Cardiac muscle cell (in vitro differentiated cells and primary cell): ENCODE measurements at regions not wholly inside any gene's neighbourhood (a gene's known extent, or its start where the extent isn't known, plus 50 kb on each side); places are given as distances from the start of the nearest gene placed in this dataset.

Experiments used
- DNase-seq, 2 donors: peaks; one replicate each; pipeline versions ENCODE4 v3.0.0 to v3.0.0-alpha.2; 2010 to 2017; ENCODE audit warnings: low read depth in 1 of 2, low spot score in 1 of 2
- H3K27ac ChIP-seq: fragments of 200-600 bp; sonication (generic); 2 replicates; pipeline ENCODE4 v1.5.1; 2016
- H3K27me3 ChIP-seq: fragments of 200-600 bp; sonication (generic); 2 replicates; pipeline ENCODE4 v1.6.0; 2016; ENCODE audit warnings: control low read depth
- H3K36me3 ChIP-seq: fragments of 200-600 bp; sonication (generic); 2 replicates; pipeline ENCODE4 v1.5.1; 2016; ENCODE audit warnings: control low read depth
- H3K4me1 ChIP-seq: fragments of 200-600 bp; sonication (generic); 2 replicates; pipeline ENCODE4 v1.8.1; 2017; ENCODE audit warnings: low read depth, mild to moderate bottlenecking, mixed run types
- H3K4me3 ChIP-seq: fragments of 200-600 bp; sonication (generic); 2 replicates; pipeline ENCODE4 v1.5.1; 2016; ENCODE audit warnings: mild to moderate bottlenecking
- H3K9me3 ChIP-seq: fragments of 200-600 bp; sonication (generic); 2 replicates; pipeline ENCODE4 v1.5.1; 2017; ENCODE audit warnings: low read depth, mild to moderate bottlenecking, control low read depth
- CTCF ChIP-seq: IDR thresholded peaks from 2 replicates; pipeline ENCODE4 v1.5.1; 2012; ENCODE audit warnings: low read depth, mild to moderate bottlenecking, low read length

GRCh38 chr4:71237641-71238040 is 101.2 kb upstream of the SLC4A4 start:
- Histone ChIP-seq H3K4me1 (peaks cover 21% of the 10 kb centered on the region), H3K27ac (no peak overlapping the region), H3K9me3 (no peaks in the 10 kb centered on the region), H3K27me3 (no peaks in the 10 kb centered on the region), H3K4me3 (no peak overlapping the region), H3K36me3 (no peaks in the 10 kb centered on the region)
- TF ChIP-seq CTCF = no peak
- DNase-seq = no peak

GRCh38 chr4:71239365-71239764 is 99.5 kb upstream of the SLC4A4 start:
- H3K27ac ChIP-seq = no peak overlapping the region
- no peaks in the 10 kb centered on the region for H3K27me3 ChIP-seq
- H3K9me3 ChIP-seq = no peaks in the 10 kb centered on the region
- no peaks in the 10 kb centered on the region for H3K36me3 ChIP-seq
- H3K4me1 ChIP-seq = peaks cover 21% of the 10 kb centered on the region
- DNase-seq = no peak
- TF ChIP-seq CTCF = no peak
- H3K4me3 ChIP-seq = no peak overlapping the region

GRCh38 chr4:71240094-71240493 is 98.7 kb upstream of the SLC4A4 start:
- Histone ChIP-seq H3K4me3 (no peak overlapping the region), H3K27ac (no peak overlapping the region), H3K4me1 (peaks cover 21% of the 10 kb centered on the region), H3K9me3 (no peaks in the 10 kb centered on the region), H3K36me3 (no peaks in the 10 kb centered on the region), H3K27me3 (no peaks in the 10 kb centered on the region)
- no peak for DNase-seq
- no peak for TF ChIP-seq CTCF

GRCh38 chr4:71241501-71242288 is 97.1 kb upstream of the SLC4A4 start:
- H3K27me3 ChIP-seq = no peaks in the 10 kb centered on the region
- no peaks in the 10 kb centered on the region for H3K9me3 ChIP-seq
- H3K4me1 ChIP-seq = peaks cover 14% of the 10 kb centered on the region
- H3K4me3 ChIP-seq = no peak overlapping the region
- TF ChIP-seq CTCF = no peak
- H3K27ac ChIP-seq = peak overlapping the region; percentile 85
- no peaks in the 10 kb centered on the region for H3K36me3 ChIP-seq
- peak in 1 of 2 donors; percentile 73 for DNase-seq

- no peak for DNase-seq
- H3K4me3 ChIP-seq = no peak overlapping the region
- H3K27ac ChIP-seq = no peak overlapping the region
- H3K4me1 ChIP-seq = peaks cover 14% of the 10 kb centered on the region
- H3K36me3 ChIP-seq = no peaks in the 10 kb centered on the region
- H3K27me3 ChIP-seq = no peaks in the 10 kb centered on the region
- TF ChIP-seq CTCF = no peak
- no peaks in the 10 kb centered on the region for H3K9me3 ChIP-seq
Observed at GRCh38 chr4:71243091-71243833, 95.6 kb upstream of the SLC4A4 start.
